Loucy (cell line): ENCODE measurements at regions not wholly inside any gene's neighbourhood (a gene's known extent, or its start where the extent isn't known, plus 50 kb on each side); places are given as distances from the start of the nearest gene placed in this dataset.

Experiments used
- H2AFZ ChIP-seq: fragments of 200-600 bp; sonication (generic); 2 replicates; pipeline ENCODE4 v1.6.0; 2016; ENCODE audit warnings: antibody characterized with exemption, mild to moderate bottlenecking, low read length, moderate library complexity
- H3F3A ChIP-seq: fragments of 200-600 bp; 2 replicates; pipeline ENCODE4 v1.6.0; 2016; ENCODE audit warnings: antibody characterized with exemption, low read depth, mild to moderate bottlenecking
- H3K27me3 ChIP-seq: fragments of 200-600 bp; sonication (generic); 2 replicates; pipeline ENCODE4 v1.6.1; 2014; ENCODE audit warnings: low read length, mild to moderate bottlenecking; ENCODE audit not compliant: insufficient read depth, poor library complexity, severe bottlenecking
- H3K36me3 ChIP-seq: fragments of 200-600 bp; sonication (generic); 2 replicates; pipeline ENCODE4 v1.6.1; 2016; ENCODE audit warnings: low read length; ENCODE audit not compliant: insufficient read depth
- H3K4me1 ChIP-seq: fragments of 200-600 bp; sonication (generic); 2 replicates; pipeline ENCODE4 v1.5.1; 2014; ENCODE audit warnings: low read length, mild to moderate bottlenecking; ENCODE audit not compliant: insufficient read depth, poor library complexity, severe bottlenecking
- H3K4me2 ChIP-seq: fragments of 200-600 bp; sonication (generic); 2 replicates; pipeline ENCODE4 v1.6.0; 2014; ENCODE audit warnings: antibody characterized with exemption, low read length, low read depth, mild to moderate bottlenecking; ENCODE audit not compliant: poor library complexity, severe bottlenecking
- H3K4me3 ChIP-seq: fragments of 200-600 bp; sonication (generic); 2 replicates; pipeline ENCODE4 v1.5.1; 2014; ENCODE audit warnings: low read length, mild to moderate bottlenecking, mixed read lengths; ENCODE audit not compliant: poor library complexity, severe bottlenecking
- H3K79me2 ChIP-seq: fragments of 200-600 bp; sonication (generic); 2 replicates; pipeline ENCODE4 v1.6.1; 2014; ENCODE audit warnings: low read length; ENCODE audit not compliant: insufficient read depth
- H3K9ac ChIP-seq: fragments of 200-600 bp; sonication (generic); 2 replicates; pipeline ENCODE4 v1.6.0; 2014; ENCODE audit warnings: mild to moderate bottlenecking, low read depth, low read length, moderate library complexity; ENCODE audit not compliant: poor library complexity, severe bottlenecking
- H3K9me2 ChIP-seq: fragments of 200-600 bp; sonication (generic); replicated peaks from 2 replicates; pipeline ENCODE4 v1.6.1; 2016; ENCODE audit warnings: low read depth, low read length, mixed read lengths
- H3K9me3 ChIP-seq: fragments of 200-600 bp; sonication (generic); 2 replicates; pipeline ENCODE4 v1.6.1; 2014; ENCODE audit warnings: mild to moderate bottlenecking, antibody characterized with exemption, low read length, low read depth; ENCODE audit not compliant: insufficient read depth
- H4K20me1 ChIP-seq: fragments of 200-600 bp; sonication (generic); 2 replicates; pipeline ENCODE4 v1.6.0; 2014; ENCODE audit warnings: antibody characterized with exemption, low read length, mild to moderate bottlenecking; ENCODE audit not compliant: insufficient read depth, poor library complexity, severe bottlenecking
- EZH2phosphoT487 ChIP-seq: fragments of 200-600 bp; IDR thresholded peaks from 2 replicates; pipeline ENCODE4 v1.6.1; 2018; ENCODE audit warnings: antibody characterized with exemption, mild to moderate bottlenecking, moderate library complexity, borderline replicate concordance
- TF ChIP-seq, protein P1 (sequence below): fragments of 200-600 bp; sonication (generic); conservative IDR thresholded peaks from 2 replicates; pipeline ENCODE4 v1.5.1; 2014; ENCODE audit warnings: mild to moderate bottlenecking, antibody characterized with exemption, low read length

DNA sequence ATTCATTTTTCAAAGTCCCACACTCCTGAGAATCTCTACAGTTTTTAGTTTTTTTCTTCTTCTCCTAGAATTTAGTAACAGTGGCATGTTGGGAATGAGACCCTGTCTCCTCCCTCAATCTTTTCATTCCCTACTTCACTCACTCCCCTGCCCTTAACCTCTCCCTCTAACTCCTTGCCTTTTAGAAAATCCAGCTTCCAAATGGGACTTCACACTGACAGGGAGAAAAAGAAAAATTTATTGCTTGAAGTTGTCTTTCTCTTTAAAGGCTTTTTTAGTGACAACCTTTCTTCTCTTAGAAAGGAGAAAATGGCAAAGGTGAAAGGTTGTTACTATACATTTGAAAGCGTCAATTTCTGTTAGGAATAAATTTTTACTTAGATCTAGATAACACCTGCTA is 359.2 kb downstream of the CDH7 start:
- Histone ChIP-seq H3K36me3 (no peaks in the 10 kb centered on the region), H3K4me3 (no peak overlapping the region), H3K9ac (no peak overlapping the region), H3K27me3 (no peaks in the 10 kb centered on the region), H3K9me2 (no peaks in the 10 kb centered on the region), H2AFZ (no peak overlapping the region), H3K79me2 (no peaks in the 10 kb centered on the region), H3K4me1 (no peaks in the 10 kb centered on the region), H3K4me2 (no peak overlapping the region), H4K20me1 (no peaks in the 10 kb centered on the region), H3K9me3 (no peaks in the 10 kb centered on the region), H3F3A (no peaks in the 10 kb centered on the region)
- no peak for TF ChIP-seq EZH2phosphoT487
- TF ChIP-seq, protein P1, sequence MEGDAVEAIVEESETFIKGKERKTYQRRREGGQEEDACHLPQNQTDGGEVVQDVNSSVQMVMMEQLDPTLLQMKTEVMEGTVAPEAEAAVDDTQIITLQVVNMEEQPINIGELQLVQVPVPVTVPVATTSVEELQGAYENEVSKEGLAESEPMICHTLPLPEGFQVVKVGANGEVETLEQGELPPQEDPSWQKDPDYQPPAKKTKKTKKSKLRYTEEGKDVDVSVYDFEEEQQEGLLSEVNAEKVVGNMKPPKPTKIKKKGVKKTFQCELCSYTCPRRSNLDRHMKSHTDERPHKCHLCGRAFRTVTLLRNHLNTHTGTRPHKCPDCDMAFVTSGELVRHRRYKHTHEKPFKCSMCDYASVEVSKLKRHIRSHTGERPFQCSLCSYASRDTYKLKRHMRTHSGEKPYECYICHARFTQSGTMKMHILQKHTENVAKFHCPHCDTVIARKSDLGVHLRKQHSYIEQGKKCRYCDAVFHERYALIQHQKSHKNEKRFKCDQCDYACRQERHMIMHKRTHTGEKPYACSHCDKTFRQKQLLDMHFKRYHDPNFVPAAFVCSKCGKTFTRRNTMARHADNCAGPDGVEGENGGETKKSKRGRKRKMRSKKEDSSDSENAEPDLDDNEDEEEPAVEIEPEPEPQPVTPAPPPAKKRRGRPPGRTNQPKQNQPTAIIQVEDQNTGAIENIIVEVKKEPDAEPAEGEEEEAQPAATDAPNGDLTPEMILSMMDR, result no peak

DNA sequence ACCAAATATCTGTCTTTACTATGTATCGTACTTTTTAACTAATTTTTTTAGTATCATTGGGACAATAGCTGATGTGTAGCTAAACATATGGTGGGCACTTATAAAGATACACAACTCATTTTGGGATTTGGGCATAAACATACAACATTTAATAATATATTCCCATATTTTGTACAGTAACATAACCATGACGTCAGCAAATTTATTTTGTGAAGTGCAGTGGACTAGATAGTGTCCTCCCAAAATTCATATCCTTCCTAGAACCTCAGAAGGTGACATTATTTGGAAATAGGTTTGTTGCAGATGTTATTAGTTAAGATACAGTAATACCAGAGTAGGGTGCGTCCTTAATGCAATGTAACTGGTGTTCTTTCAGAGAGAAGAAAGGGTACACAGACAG is 356.7 kb downstream of the CDH7 start:
- H3K9me2 ChIP-seq, result no peaks in the 10 kb centered on the region
- no peaks in the 10 kb centered on the region for H4K20me1 ChIP-seq
- H3K9me3 ChIP-seq, result no peaks in the 10 kb centered on the region
- H3K4me2 ChIP-seq, result no peak overlapping the region
- H2AFZ ChIP-seq, result no peak overlapping the region
- H3K79me2 ChIP-seq, result no peaks in the 10 kb centered on the region
- no peaks in the 10 kb centered on the region for H3K36me3 ChIP-seq
- H3K27me3 ChIP-seq, result no peaks in the 10 kb centered on the region
- no peaks in the 10 kb centered on the region for H3F3A ChIP-seq
- no peak for TF ChIP-seq EZH2phosphoT487
- TF ChIP-seq, protein P1, result no peak
- no peak overlapping the region for H3K9ac ChIP-seq
- no peak overlapping the region for H3K4me3 ChIP-seq
- no peaks in the 10 kb centered on the region for H3K4me1 ChIP-seq

DNA sequence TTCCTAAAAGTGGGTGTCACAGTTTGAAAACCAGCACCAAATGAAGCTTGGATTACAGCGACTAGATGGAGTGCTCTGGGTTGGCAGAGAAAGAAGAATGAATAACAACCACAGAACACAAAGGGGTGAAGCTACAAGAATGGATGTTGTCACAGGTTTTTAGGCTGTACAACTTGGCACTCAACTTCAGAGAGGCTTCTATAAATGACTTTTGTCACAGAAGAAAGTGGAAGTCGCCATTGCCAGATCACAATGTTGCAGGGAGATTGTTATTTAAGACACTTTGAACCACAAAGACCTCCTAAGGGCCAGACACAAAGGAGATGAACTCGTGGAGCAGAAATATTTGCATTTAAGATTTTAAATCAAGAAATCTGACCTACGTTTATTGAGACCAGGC is 354.2 kb downstream of the CDH7 start:
- H2AFZ ChIP-seq, result no peak overlapping the region
- no peaks in the 10 kb centered on the region for H3K27me3 ChIP-seq
- no peaks in the 10 kb centered on the region for H3F3A ChIP-seq
- no peaks in the 10 kb centered on the region for H3K4me1 ChIP-seq
- H3K9me2 ChIP-seq, result no peaks in the 10 kb centered on the region
- H3K36me3 ChIP-seq, result no peaks in the 10 kb centered on the region
- no peak for TF ChIP-seq EZH2phosphoT487
- TF ChIP-seq, protein P1, result no peak
- H3K4me2 ChIP-seq, result no peak overlapping the region
- H3K4me3 ChIP-seq, result no peak overlapping the region
- no peak overlapping the region for H3K9ac ChIP-seq
- no peaks in the 10 kb centered on the region for H3K9me3 ChIP-seq
- H3K79me2 ChIP-seq, result no peaks in the 10 kb centered on the region
- H4K20me1 ChIP-seq, result no peaks in the 10 kb centered on the region
